ENCODE measurements at regions not wholly inside any gene's neighbourhood (a gene's known extent, or its start where the extent isn't known, plus 50 kb on each side); places are given as distances from the start of the nearest gene placed in this dataset.

- no peak for DNase-seq
Measured at GRCh38 chr3:88209356-88209755, 59.6 kb downstream of the C3orf38 start.

GRCh38 chr3:88211096-88211890, 61.5 kb downstream of the C3orf38 start:
- DNase-seq = no peak

GRCh38 chr3:88219138-88219792, 69.5 kb downstream of the C3orf38 start:
- peak in 1 of 2 experiments; percentile 19 for DNase-seq

GRCh38 chr3:88220126-88220525, 70.4 kb downstream of the C3orf38 start:
- DNase-seq = no peak

GRCh38 chr3:88221726-88222125, 72.0 kb downstream of the C3orf38 start:
- no peak for DNase-seq

- DNase-seq = no peak
Measured at GRCh38 chr3:88222343-88222742, 72.6 kb downstream of the C3orf38 start.

GRCh38 chr3:88225326-88226008, 75.7 kb downstream of the C3orf38 start:
- no peak for DNase-seq

GRCh38 chr3:88226910-88227309, 77.2 kb downstream of the C3orf38 start:
- no peak for DNase-seq

- no peak for DNase-seq
Measured at GRCh38 chr3:88230638-88231037, 80.9 kb downstream of the C3orf38 start.

GRCh38 chr3:88231207-88231606, 81.4 kb downstream of the C3orf38 start:
- no peak for DNase-seq

- DNase-seq = no peak
Measured at GRCh38 chr3:88231632-88232031, 81.9 kb downstream of the C3orf38 start.

GRCh38 chr3:88235102-88235501, 85.3 kb downstream of the C3orf38 start:
- DNase-seq = no peak

- DNase-seq = no peak
Measured at GRCh38 chr3:88239870-88240269, 90.1 kb downstream of the C3orf38 start.

- DNase-seq = no peak
Measured at GRCh38 chr3:88248658-88249057, 98.9 kb downstream of the C3orf38 start.

- no peak for DNase-seq
Measured at GRCh38 chr3:88259045-88259444, 109.3 kb downstream of the C3orf38 start.

- DNase-seq = no peak
Measured at GRCh38 chr3:88262527-88262926, 112.8 kb downstream of the C3orf38 start.

- no peak for DNase-seq
Measured at GRCh38 chr3:88263417-88264100, 113.8 kb downstream of the C3orf38 start.

GRCh38 chr3:88267441-88267840, 117.7 kb downstream of the C3orf38 start:
- DNase-seq = no peak

- DNase-seq = no peak
Measured at GRCh38 chr3:88267847-88268246, 118.1 kb downstream of the C3orf38 start.

GRCh38 chr3:88280326-88280725, 130.6 kb downstream of the C3orf38 start:
- DNase-seq = no peak

GRCh38 chr3:88282528-88283241, 132.9 kb downstream of the C3orf38 start:
- no peak for DNase-seq

GRCh38 chr3:88283242-88283592, 133.5 kb downstream of the C3orf38 start:
- no peak for DNase-seq

- DNase-seq = no peak
Measured at GRCh38 chr3:88291486-88291885, 141.7 kb downstream of the C3orf38 start.

Data from NCI-H1930 (cell line).